WTC11 (cell line): ENCODE measurements at regions not wholly inside any gene's neighbourhood (a gene's known extent, or its start where the extent isn't known, plus 50 kb on each side); places are given as distances from the start of the nearest gene placed in this dataset.

Experiments
- ESRRA ChIP-seq: sonication (generic); formaldehyde crosslinking; IDR thresholded peaks from 2 replicates; pipeline ENCODE4 v1.8.1; 2022; ENCODE audit warnings: mild to moderate bottlenecking, missing genetic modification reagents, borderline replicate concordance
- NR3C1 ChIP-seq: sonication (generic); formaldehyde crosslinking; conservative IDR thresholded peaks from 2 replicates; pipeline ENCODE4 v1.8.1; 2023; ENCODE audit warnings: low read depth, mild to moderate bottlenecking, missing genetic modification reagents
- ZNF121 ChIP-seq: sonication (generic); formaldehyde crosslinking; IDR thresholded peaks from 2 replicates; pipeline ENCODE4 v1.8.0; 2023; ENCODE audit warnings: missing genetic modification reagents
- TF ChIP-seq, protein P1 (sequence below): fragments of 200-600 bp; IDR thresholded peaks from 2 replicates; pipeline ENCODE4 v1.8.0; 2022; ENCODE audit warnings: antibody characterized with exemption

DNA sequence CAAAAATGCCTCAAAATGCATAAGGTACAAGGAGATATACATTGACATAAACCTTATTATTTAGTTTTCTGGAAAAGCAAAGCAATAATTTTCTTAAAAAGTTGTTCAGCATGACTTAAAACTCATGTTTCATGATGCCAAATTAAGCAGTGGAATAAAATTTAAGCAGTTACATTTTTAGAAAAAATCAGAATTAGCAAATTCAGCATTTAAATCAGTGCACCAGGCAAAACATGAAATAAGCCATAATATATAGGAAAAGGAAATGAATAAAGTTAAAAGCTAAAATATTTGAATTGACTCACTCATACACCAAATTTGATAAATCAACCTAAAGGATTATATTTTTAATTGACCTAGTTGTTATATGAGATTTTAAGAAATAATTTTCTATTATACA, 795.1 kb upstream of the CDH6 start:
- TF ChIP-seq, protein P1, sequence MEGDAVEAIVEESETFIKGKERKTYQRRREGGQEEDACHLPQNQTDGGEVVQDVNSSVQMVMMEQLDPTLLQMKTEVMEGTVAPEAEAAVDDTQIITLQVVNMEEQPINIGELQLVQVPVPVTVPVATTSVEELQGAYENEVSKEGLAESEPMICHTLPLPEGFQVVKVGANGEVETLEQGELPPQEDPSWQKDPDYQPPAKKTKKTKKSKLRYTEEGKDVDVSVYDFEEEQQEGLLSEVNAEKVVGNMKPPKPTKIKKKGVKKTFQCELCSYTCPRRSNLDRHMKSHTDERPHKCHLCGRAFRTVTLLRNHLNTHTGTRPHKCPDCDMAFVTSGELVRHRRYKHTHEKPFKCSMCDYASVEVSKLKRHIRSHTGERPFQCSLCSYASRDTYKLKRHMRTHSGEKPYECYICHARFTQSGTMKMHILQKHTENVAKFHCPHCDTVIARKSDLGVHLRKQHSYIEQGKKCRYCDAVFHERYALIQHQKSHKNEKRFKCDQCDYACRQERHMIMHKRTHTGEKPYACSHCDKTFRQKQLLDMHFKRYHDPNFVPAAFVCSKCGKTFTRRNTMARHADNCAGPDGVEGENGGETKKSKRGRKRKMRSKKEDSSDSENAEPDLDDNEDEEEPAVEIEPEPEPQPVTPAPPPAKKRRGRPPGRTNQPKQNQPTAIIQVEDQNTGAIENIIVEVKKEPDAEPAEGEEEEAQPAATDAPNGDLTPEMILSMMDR: no peak
- no peak for TF ChIP-seq ZNF121 (CRISPR knock-in tag)
- TF ChIP-seq NR3C1 (CRISPR knock-in tag): no peak
- TF ChIP-seq ESRRA (CRISPR knock-in tag): no peak
